HEK293T (cell line): ENCODE measurements at regions not wholly inside any gene's neighbourhood (a gene's known extent, or its start where the extent isn't known, plus 50 kb on each side); places are given as distances from the start of the nearest gene placed in this dataset.

Experiments
- CTCF ChIA-PET: fragments of 350-600 bp; formaldehyde crosslinking; extraction: SDS; loops from one replicate; lab custom pipeline; 2021; ENCODE audit warnings: antibody characterized with exemption, inconsistent platforms; lab: Yijun Ruan, JAX
- POLR2A ChIA-PET: fragments of 350-600 bp; formaldehyde crosslinking; extraction: SDS; loops from one replicate; lab custom pipeline; 2020; ENCODE audit warnings: antibody characterized with exemption, inconsistent platforms; lab: Yijun Ruan, JAX
- DNase-seq: peaks from one replicate; pipeline ENCODE4 v3.0.0; 2012; ENCODE audit warnings: mixed read lengths; ENCODE audit errors: extremely low spot score
- BHLHE40 ChIP-seq: fragments of 450-650 bp; IDR thresholded peaks from 2 replicates; pipeline ENCODE4 v1.6.1; 2016; ENCODE audit warnings: mild to moderate bottlenecking, moderate library complexity, borderline replicate concordance
- CTBP1 ChIP-seq: fragments of 450-650 bp; IDR thresholded peaks from 2 replicates; pipeline ENCODE4 v1.6.1; 2016; ENCODE audit warnings: borderline replicate concordance
- FOXA1 ChIP-seq: fragments of 450-650 bp; IDR thresholded peaks from 2 replicates; pipeline ENCODE4 v1.6.1; 2016; ENCODE audit warnings: mild to moderate bottlenecking
- FOXK2 ChIP-seq: fragments of 450-650 bp; IDR thresholded peaks from 2 replicates; pipeline ENCODE4 v1.6.1; 2016; ENCODE audit warnings: mild to moderate bottlenecking
- L3MBTL2 ChIP-seq: fragments of 450-650 bp; conservative IDR thresholded peaks from 2 replicates; pipeline ENCODE4 v1.6.1; 2016; ENCODE audit warnings: mild to moderate bottlenecking
- LEF1 ChIP-seq: fragments of 450-650 bp; IDR thresholded peaks from 2 replicates; pipeline ENCODE4 v1.6.1; 2017; ENCODE audit warnings: mild to moderate bottlenecking, borderline replicate concordance
- NFRKB ChIP-seq: fragments of 450-650 bp; IDR thresholded peaks from 2 replicates; pipeline ENCODE4 v1.6.1; 2016; ENCODE audit warnings: mild to moderate bottlenecking, moderate library complexity
- SP1 ChIP-seq: fragments of 450-650 bp; IDR thresholded peaks from 2 replicates; pipeline ENCODE4 v1.6.1; 2017
- TARDBP ChIP-seq: fragments of 450-650 bp; IDR thresholded peaks from 2 replicates; pipeline ENCODE4 v1.6.1; 2016
- TF ChIP-seq, protein P1 (sequence below): fragments of 450-650 bp; IDR thresholded peaks from 2 replicates; pipeline ENCODE4 v1.6.1; 2016

DNA sequence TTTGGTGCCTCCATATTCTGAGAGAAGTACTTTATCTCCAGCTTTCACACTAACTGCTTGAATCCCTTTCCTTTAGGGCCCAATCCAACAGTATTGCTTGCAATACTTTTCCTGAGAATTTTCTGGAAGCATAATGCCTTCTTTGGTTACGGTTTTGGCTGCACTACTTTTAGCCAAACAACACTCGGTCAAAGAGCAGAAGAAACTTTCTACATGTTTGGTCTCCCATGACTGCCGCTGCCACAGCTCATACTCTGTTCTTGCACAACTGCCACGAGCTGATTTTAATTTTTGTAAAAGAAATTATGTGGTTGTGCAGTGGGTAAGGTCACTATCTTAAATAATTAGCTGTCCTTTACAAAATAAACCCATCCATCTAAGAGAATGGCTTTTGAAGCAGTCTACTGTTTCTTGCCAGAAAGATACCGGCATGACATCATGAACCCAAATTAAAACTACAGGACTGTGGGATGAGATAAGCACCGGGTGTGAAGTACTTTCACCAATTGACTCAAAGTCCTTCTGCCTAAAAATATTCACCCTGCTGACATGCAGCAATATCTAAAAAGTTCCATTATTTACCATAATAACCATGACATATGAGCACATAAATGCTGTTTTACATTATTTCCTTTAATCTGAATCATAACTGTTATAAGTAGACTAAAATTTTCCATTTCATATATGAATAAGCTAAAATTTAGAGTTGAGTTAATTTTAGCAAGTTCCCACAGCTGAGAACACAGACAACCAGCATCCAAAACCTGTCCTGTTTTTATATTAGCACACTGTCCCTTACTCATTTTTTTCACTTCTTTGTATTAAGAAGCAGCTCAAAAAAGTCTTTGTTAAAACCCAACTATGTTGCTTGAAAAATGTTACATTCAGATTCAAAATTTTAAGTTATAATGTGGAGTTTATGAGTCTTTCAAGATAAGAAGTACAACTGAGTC, 1154.3 kb downstream of the EPHA3 start:
- DNase-seq: no peak
- POLR2A ChIA-PET: no interaction called here
- CTCF ChIA-PET: no interaction called here
- TF ChIP-seq BHLHE40 (no peak), CTBP1 (no peak), L3MBTL2 (no peak), FOXA1 (no peak), NFRKB (no peak), SP1 (no peak), TARDBP (no peak), LEF1 (no peak), FOXK2 (no peak)
- TF ChIP-seq, protein P1, sequence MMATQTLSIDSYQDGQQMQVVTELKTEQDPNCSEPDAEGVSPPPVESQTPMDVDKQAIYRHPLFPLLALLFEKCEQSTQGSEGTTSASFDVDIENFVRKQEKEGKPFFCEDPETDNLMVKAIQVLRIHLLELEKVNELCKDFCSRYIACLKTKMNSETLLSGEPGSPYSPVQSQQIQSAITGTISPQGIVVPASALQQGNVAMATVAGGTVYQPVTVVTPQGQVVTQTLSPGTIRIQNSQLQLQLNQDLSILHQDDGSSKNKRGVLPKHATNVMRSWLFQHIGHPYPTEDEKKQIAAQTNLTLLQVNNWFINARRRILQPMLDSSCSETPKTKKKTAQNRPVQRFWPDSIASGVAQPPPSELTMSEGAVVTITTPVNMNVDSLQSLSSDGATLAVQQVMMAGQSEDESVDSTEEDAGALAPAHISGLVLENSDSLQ: no peak
